GM21447 (cell line): ENCODE measurements at regions not wholly inside any gene's neighbourhood (a gene's known extent, or its start where the extent isn't known, plus 50 kb on each side); places are given as distances from the start of the nearest gene placed in this dataset.
"Not testable (repeated sequence)": the region's sequence is repeated elsewhere in the genome, so short reads cannot be mapped to it uniquely, and the experiment has no call there.

Experiments
- ATAC-seq: cut with Tn5 transposase; IDR thresholded peaks from one replicate; pipeline ENCODE4 v1.9.1; 2021; ENCODE audit not compliant: unreplicated experiment

- ATAC-seq = no peak
Observed at GRCh38 chr6:9236443-9236842, 801.1 kb upstream of the SLC35B3 start.

- ATAC-seq = no peak
Observed at GRCh38 chr6:9233686-9234085, 798.3 kb upstream of the SLC35B3 start.

- no peak for ATAC-seq
Observed at GRCh38 chr6:9233226-9233625, 797.9 kb upstream of the SLC35B3 start.

- ATAC-seq = no peak
Observed at GRCh38 chr6:9225441-9225871, 790.1 kb upstream of the SLC35B3 start.

GRCh38 chr6:9224539-9224938, 789.2 kb upstream of the SLC35B3 start:
- no peak for ATAC-seq

GRCh38 chr6:9213717-9214116, 778.4 kb upstream of the SLC35B3 start:
- not testable (repeated sequence) for ATAC-seq

GRCh38 chr6:9208966-9209365, 773.6 kb upstream of the SLC35B3 start:
- no peak for ATAC-seq

- no peak for ATAC-seq
Observed at GRCh38 chr6:9205645-9206044, 770.3 kb upstream of the SLC35B3 start.

- ATAC-seq = no peak
Observed at GRCh38 chr6:9204171-9204570, 768.8 kb upstream of the SLC35B3 start.

- no peak for ATAC-seq
Observed at GRCh38 chr6:9200712-9201111, 765.4 kb upstream of the SLC35B3 start.

- ATAC-seq = no peak
Observed at GRCh38 chr6:9197726-9198125, 762.4 kb upstream of the SLC35B3 start.

GRCh38 chr6:9195322-9195721, 760.0 kb upstream of the SLC35B3 start:
- ATAC-seq = no peak

GRCh38 chr6:9192405-9192909, 757.1 kb upstream of the SLC35B3 start:
- no peak for ATAC-seq

- ATAC-seq = no peak
Observed at GRCh38 chr6:9186148-9186547, 750.8 kb upstream of the SLC35B3 start.

- no peak for ATAC-seq
Observed at GRCh38 chr6:9178071-9178470, 742.7 kb upstream of the SLC35B3 start.

- ATAC-seq = no peak
Observed at GRCh38 chr6:9173229-9173628, 737.9 kb upstream of the SLC35B3 start.

GRCh38 chr6:9172096-9172495, 736.8 kb upstream of the SLC35B3 start:
- ATAC-seq = no peak

- ATAC-seq = no peak
Observed at GRCh38 chr6:9168669-9169068, 733.3 kb upstream of the SLC35B3 start.

- no peak for ATAC-seq
Observed at GRCh38 chr6:9161731-9162130, 726.4 kb upstream of the SLC35B3 start.

- ATAC-seq = no peak
Observed at GRCh38 chr6:9159051-9159450, 723.7 kb upstream of the SLC35B3 start.

- ATAC-seq = no peak
Observed at GRCh38 chr6:9155836-9156235, 720.5 kb upstream of the SLC35B3 start.

- ATAC-seq = no peak
Observed at GRCh38 chr6:9143140-9143539, 707.8 kb upstream of the SLC35B3 start.

GRCh38 chr6:9140951-9141460, 705.7 kb upstream of the SLC35B3 start:
- no peak for ATAC-seq
